A549 (cell line): ENCODE measurements at regions not wholly inside any gene's neighbourhood (a gene's known extent, or its start where the extent isn't known, plus 50 kb on each side); places are given as distances from the start of the nearest gene placed in this dataset.

Experiments used
- ATAC-seq, 2 experiments: fragments of 200-7000 bp in 1 of 2; fragments of >200 bp in 1 of 2; cut with Nextera tagmentation in 1 of 2; cut with Tn5 transposase in 1 of 2; 3 replicates each; pipeline versions ENCODE4 v1.8.0 to v1.9.1; 2018 to 2020; ENCODE audit warnings: mild to moderate bottlenecking in 1 of 2, moderate library complexity in 1 of 2
- CTCF ChIA-PET: fragments of 300-600 bp; sonication (Branson Sonifier 250); formaldehyde crosslinking; extraction: SDS; loops from one replicate; lab custom pipeline; 2021; ENCODE audit warnings: antibody characterized with exemption, inconsistent platforms; lab: Yijun Ruan, JAX
- POLR2A ChIA-PET: fragments of 350-600 bp; formaldehyde crosslinking; extraction: SDS; loops from one replicate; lab custom pipeline; 2021; ENCODE audit warnings: antibody characterized with exemption, inconsistent platforms; lab: Yijun Ruan, JAX
- DNase-seq, 2 experiments: peaks; one replicate each; pipeline versions ENCODE4 v3.0.0 to v3.0.0-alpha.2; 2011 to 2016; ENCODE audit warnings: low read depth in 1 of 2, low spot score in 1 of 2
- FAIRE-seq: peaks from 2 replicates; lab custom pipeline; 2011; peaks lifted over from hg19 to GRCh38; lab: Jason Lieb, UNC
- H3K27ac ChIP-seq, 2 experiments: fragments of >200 bp; sonication (Bioruptor Twin); formaldehyde crosslinking; 3 replicates each; pipeline ENCODE4 v1.5.1; 2016 to 2017
- H3K4me1 ChIP-seq: fragments of >200 bp; sonication (Bioruptor Twin); formaldehyde crosslinking; 3 replicates; pipeline ENCODE4 v1.6.1; 2016
- H3K4me2 ChIP-seq: fragments of >200 bp; sonication (Bioruptor Twin); formaldehyde crosslinking; 3 replicates; pipeline ENCODE4 v1.6.1; 2016
- H3K4me3 ChIP-seq: fragments of >200 bp; sonication (Bioruptor Twin); formaldehyde crosslinking; 3 replicates; pipeline ENCODE4 v1.5.1; 2016
- H3K9me3 ChIP-seq: fragments of >200 bp; sonication (Bioruptor Twin); formaldehyde crosslinking; 3 replicates; pipeline ENCODE4 v1.6.1; 2016
- CEBPB ChIP-seq, 2 experiments: fragments of >200 bp in 1 of 2; sonication (Bioruptor Twin) in 1 of 2; formaldehyde crosslinking in 1 of 2; IDR thresholded peaks; 2 replicates each; pipeline ENCODE4 v1.6.1; 2012 to 2016
- EHF ChIP-seq: fragments of 250-450 bp; sonication (Bioruptor Pico); IDR thresholded peaks from 2 replicates; pipeline ENCODE4 v1.5.0; 2020; ENCODE audit warnings: mild to moderate bottlenecking
- EP300 ChIP-seq, 2 experiments: fragments of >200 bp; sonication (Bioruptor Twin); formaldehyde crosslinking; IDR thresholded peaks; 2 replicates in 1 of 2; 3 replicates in 1 of 2; pipeline ENCODE4 v1.6.1; 2016 to 2017
- FOSL2 ChIP-seq, 2 experiments: fragments of 450-650 bp in 1 of 2; fragments of >200 bp in 1 of 2; sonication (Bioruptor Twin) in 1 of 2; formaldehyde crosslinking; IDR thresholded peaks; 2 replicates each; pipeline versions ENCODE4 v1.5.0 to v1.6.1; 2016 to 2020; ENCODE audit warnings: mild to moderate bottlenecking in 1 of 2, moderate library complexity in 1 of 2
- FOXS1 ChIP-seq: fragments of 250-450 bp; sonication (Bioruptor Pico); IDR thresholded peaks from 2 replicates; pipeline ENCODE4 v1.5.0; 2020; ENCODE audit warnings: mild to moderate bottlenecking, moderate library complexity
- GATA3 ChIP-seq: IDR thresholded peaks from 2 replicates; pipeline ENCODE4 v1.6.1; 2012; ENCODE audit warnings: borderline replicate concordance
- HOXB13 ChIP-seq: fragments of 250-450 bp; sonication (Bioruptor Pico); IDR thresholded peaks from 2 replicates; pipeline ENCODE4 v1.5.0; 2020; ENCODE audit warnings: low read depth, mild to moderate bottlenecking, moderate library complexity
- JUNB ChIP-seq: fragments of >200 bp; sonication (Bioruptor Twin); formaldehyde crosslinking; IDR thresholded peaks from 2 replicates; pipeline ENCODE4 v1.6.1; 2016
- KDM1A ChIP-seq: fragments of 200-600 bp; sonication (generic); IDR thresholded peaks from 2 replicates; pipeline ENCODE4 v1.6.1; 2016; ENCODE audit warnings: low read depth, mild to moderate bottlenecking
- MAFK ChIP-seq: fragments of 450-650 bp; IDR thresholded peaks from 2 replicates; pipeline ENCODE4 v1.6.1; 2014; ENCODE audit not compliant: partially characterized antibody
- MAZ ChIP-seq: fragments of 150-350 bp; IDR thresholded peaks from 2 replicates; pipeline ENCODE4 v1.6.1; 2014; ENCODE audit warnings: antibody characterized with exemption, low read depth, low read length, borderline replicate concordance
- MYC ChIP-seq: IDR thresholded peaks from 2 replicates; pipeline ENCODE4 v1.6.1; 2012; ENCODE audit warnings: mild to moderate bottlenecking, inconsistent platforms, low read length, improper control_type of control experiment, borderline replicate concordance
- NPAS2 ChIP-seq: fragments of 250-450 bp; sonication (Bioruptor Pico); IDR thresholded peaks from 2 replicates; pipeline ENCODE4 v1.8.0; 2022; ENCODE audit warnings: mild to moderate bottlenecking, moderate library complexity, borderline replicate concordance
- POLR2AphosphoS2 ChIP-seq: conservative IDR thresholded peaks from 2 replicates; pipeline ENCODE4 v1.6.1; 2012; ENCODE audit warnings: low read length, improper control_type of control experiment, inconsistent platforms
- RAD21 ChIP-seq, 2 experiments: fragments of >200 bp in 1 of 2; sonication (Bioruptor Twin) in 1 of 2; formaldehyde crosslinking in 1 of 2; IDR thresholded peaks in 1 of 2; conservative IDR thresholded peaks in 1 of 2; 2 replicates in 1 of 2; 3 replicates in 1 of 2; pipeline ENCODE4 v1.6.1; 2012 to 2018; ENCODE audit warnings: inconsistent platforms in 1 of 2
- RARB ChIP-seq: fragments of 250-450 bp; sonication (Bioruptor Pico); IDR thresholded peaks from 2 replicates; pipeline ENCODE4 v1.8.0; 2021; ENCODE audit warnings: mild to moderate bottlenecking, moderate library complexity
- RCOR1 ChIP-seq: fragments of 150-350 bp; IDR thresholded peaks from 2 replicates; pipeline ENCODE4 v1.6.1; 2014; ENCODE audit warnings: antibody characterized with exemption, low read length, low read depth
- SREBF2 ChIP-seq: fragments of 450-650 bp; IDR thresholded peaks from 2 replicates; pipeline ENCODE4 v1.6.1; 2014; ENCODE audit warnings: mild to moderate bottlenecking, moderate library complexity
- ZC3H11A ChIP-seq: fragments of 450-650 bp; IDR thresholded peaks from 2 replicates; pipeline ENCODE4 v1.6.1; 2014; ENCODE audit warnings: antibody characterized with exemption, mild to moderate bottlenecking
- WGBS: methylation state at CpG from one replicate; pipeline ENCODE4 v1.1.6; 2017; ENCODE audit errors: missing lambda C conversion rate; 5-methylcytosine and 5-hydroxymethylcytosine counted together
- TF ChIP-seq, protein P1 (sequence below): fragments of 250-450 bp; sonication (Bioruptor Pico); IDR thresholded peaks from 2 replicates; pipeline ENCODE4 v1.5.0; 2021; ENCODE audit warnings: mild to moderate bottlenecking, moderate library complexity, borderline replicate concordance
- TF ChIP-seq, protein P2 (sequence below): fragments of >200 bp; sonication (Bioruptor Twin); formaldehyde crosslinking; IDR thresholded peaks from 2 replicates; pipeline ENCODE4 v1.6.1; 2016

DNA sequence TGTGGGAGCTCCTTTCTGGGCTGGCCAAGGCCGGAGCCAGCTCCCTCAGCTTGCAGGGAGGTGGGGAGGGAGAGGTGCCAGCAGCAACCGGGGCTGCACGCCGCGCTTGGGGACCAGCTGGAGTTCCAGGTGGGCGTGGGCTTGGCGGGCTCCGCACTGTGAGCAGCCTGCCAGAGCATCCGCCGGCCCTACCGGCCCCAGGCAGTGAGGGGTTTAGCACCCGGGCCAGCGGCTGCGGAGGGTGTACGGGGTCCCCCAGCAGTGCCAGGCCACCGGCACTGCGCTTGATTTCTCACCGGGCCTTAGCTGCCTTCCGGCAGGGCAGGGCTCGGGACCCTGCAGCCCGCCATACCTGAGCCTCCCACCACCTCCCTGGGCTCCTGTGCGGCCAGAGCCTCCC lies 651.0 kb upstream of the ARPP21 start:
- no peak overlapping the region for H3K4me2 ChIP-seq
- WGBS, result 70% methylated on average over 6 of the region's 22 CpGs
- TF ChIP-seq RAD21 (conservative IDR thresholded peaks at IDR 0.05 in 1 of 2, IDR thresholded peaks at IDR 0.05 in 1 of 2) (no peak), EP300 (IDR thresholded peaks at IDR 0.05) (no peak), FOSL2 (IDR thresholded peaks at IDR 0.05) (no peak), FOSL2 (CRISPR knock-in tag; IDR thresholded peaks at IDR 0.05) (no peak), EHF (CRISPR knock-in tag) (no peak), CEBPB (IDR thresholded peaks at IDR 0.05) (no peak), NPAS2 (CRISPR knock-in tag) (no peak), RCOR1 (no peak), GATA3 (no peak), HOXB13 (no peak), KDM1A (no peak), RARB (CRISPR knock-in tag) (no peak), FOXS1 (no peak), JUNB (no peak), MAFK (no peak), MYC (no peak)
- TF ChIP-seq, protein P1, sequence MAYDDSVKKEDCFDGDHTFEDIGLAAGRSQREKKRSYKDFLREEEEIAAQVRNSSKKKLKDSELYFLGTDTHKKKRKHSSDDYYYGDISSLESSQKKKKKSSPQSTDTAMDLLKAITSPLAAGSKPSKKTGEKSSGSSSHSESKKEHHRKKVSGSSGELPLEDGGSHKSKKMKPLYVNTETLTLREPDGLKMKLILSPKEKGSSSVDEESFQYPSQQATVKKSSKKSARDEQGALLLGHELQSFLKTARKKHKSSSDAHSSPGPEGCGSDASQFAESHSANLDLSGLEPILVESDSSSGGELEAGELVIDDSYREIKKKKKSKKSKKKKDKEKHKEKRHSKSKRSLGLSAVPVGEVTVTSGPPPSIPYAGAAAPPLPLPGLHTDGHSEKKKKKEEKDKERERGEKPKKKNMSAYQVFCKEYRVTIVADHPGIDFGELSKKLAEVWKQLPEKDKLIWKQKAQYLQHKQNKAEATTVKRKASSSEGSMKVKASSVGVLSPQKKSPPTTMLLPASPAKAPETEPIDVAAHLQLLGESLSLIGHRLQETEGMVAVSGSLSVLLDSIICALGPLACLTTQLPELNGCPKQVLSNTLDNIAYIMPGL (CRISPR knock-in tag), result no peak
- H3K27ac ChIP-seq, result no peak overlapping the region
- ChIA-PET POLR2A (no interaction called here), CTCF (no interaction called here)
- DNase-seq, result no peak
- no peaks in the 10 kb centered on the region for H3K9me3 ChIP-seq
- no peak for FAIRE-seq
- no peak for ATAC-seq
- no peak overlapping the region for H3K4me3 ChIP-seq
- H3K4me1 ChIP-seq, result no peaks in the 10 kb centered on the region

DNA sequence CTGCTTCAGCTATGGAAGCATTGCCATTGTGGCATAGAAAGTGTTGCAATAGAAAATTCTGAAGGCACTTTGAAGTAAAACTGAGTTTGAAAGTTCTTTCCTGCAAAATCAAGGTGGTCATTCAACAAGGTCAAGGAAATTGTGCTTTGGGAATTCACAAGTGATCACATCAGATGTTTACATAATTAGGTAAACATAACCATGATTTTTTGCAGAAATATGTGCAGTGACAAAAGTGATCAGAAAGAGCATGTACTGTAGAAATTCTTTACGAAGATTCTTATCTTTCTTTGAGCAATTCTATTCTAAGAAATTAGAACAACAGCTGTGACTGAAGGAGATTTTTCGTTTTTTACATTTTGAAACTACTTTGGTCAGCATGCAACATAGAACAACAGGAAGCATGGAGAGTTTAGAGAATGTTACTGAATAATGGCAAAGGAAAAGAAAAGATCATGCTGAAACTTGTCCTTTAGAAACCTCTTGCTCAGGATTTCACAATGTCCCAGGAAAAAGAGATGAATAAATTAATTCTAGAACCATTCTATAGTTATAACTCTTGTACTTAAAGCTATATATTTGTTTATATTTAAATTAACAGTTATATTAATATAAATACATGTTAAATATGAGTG lies 643.4 kb upstream of the ARPP21 start:
- ChIA-PET POLR2A (no interaction called here), CTCF (no interaction called here)
- Histone ChIP-seq H3K27ac (no peak overlapping the region), H3K4me2 (peak overlapping the region; percentile 43; the same call in 1 of the 3 replicates), H3K4me1 (0 out of 3 replicates have a peak, but pooled peaks cover 8% of the 10 kb centered on the region), H3K4me3 (no peak overlapping the region), H3K9me3 (no peaks in the 10 kb centered on the region)
- FAIRE-seq, result no peak
- no peak for DNase-seq
- TF ChIP-seq CEBPB (IDR thresholded peaks at IDR 0.05) (peak in 1 of 2 experiments; percentile 8; a peak in 1 of 4 replicates), ZC3H11A (no peak)
- WGBS, result 3% methylated on average over 2 of the region's 2 CpGs
- no peak for ATAC-seq

DNA sequence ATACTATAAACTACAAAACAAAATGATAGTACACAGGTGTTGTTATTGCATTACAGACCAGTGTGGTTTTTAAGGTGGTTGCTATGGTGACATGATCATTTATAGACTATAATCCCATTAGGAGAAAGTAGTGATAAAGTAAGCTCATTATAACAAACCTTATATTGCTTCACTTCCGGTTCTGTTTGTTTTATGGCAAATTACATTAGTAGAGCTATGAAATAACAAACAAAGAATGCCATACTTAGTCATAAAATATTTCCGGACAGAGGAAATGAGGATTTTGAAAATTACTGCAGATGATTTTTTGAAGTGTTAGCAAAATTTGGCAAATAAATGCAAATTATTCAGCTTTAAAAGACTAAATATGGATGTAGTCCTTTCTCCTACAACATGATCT lies 640.4 kb upstream of the ARPP21 start:
- no peak for FAIRE-seq
- WGBS, result 38% methylated on average over 2 of the region's 2 CpGs

DNA sequence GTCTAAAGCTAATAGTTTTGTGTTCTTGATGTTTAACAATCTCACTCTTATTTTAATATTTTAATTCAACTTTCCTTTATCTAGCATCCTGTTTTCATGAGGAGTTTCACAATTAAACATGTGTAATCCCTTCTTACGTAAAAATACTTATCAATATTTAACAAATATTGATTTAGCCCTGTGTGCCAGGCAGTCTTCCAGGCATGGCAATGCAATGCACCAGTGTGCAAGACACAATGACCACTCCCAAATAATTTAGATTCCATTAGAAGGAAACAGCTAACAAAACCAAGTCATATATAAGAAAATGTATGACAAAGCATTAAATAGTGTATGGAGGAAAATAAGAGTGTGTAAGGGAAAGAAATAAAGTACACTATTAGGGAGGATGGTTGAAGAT lies 627.1 kb upstream of the ARPP21 start:
- peak in 1 of 2 experiments; percentile 26 for DNase-seq
- H3K27ac ChIP-seq, result no peak overlapping the region
- no peak for FAIRE-seq
- 4% methylated on average over 1 of the region's 1 CpG for WGBS
- no peak overlapping the region for H3K4me2 ChIP-seq
- no peaks in the 10 kb centered on the region for H3K9me3 ChIP-seq
- ChIA-PET CTCF (no interaction called here), POLR2A (no interaction called here)
- no peak overlapping the region for H3K4me3 ChIP-seq
- no peak for ATAC-seq
- H3K4me1 ChIP-seq, result no peaks in the 10 kb centered on the region
- TF ChIP-seq, protein P2, sequence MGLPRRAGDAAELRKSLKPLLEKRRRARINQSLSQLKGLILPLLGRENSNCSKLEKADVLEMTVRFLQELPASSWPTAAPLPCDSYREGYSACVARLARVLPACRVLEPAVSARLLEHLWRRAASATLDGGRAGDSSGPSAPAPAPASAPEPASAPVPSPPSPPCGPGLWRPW, result no peak
- peak; percentile 4 for TF ChIP-seq MAFK

More for the DNA sequence above, 640.4 kb upstream of the ARPP21 start:
- H3K4me3 ChIP-seq, result no peak overlapping the region
- H3K4me1 ChIP-seq, result 0 out of 3 replicates have a peak, but pooled peaks cover 8% of the 10 kb centered on the region
- TF ChIP-seq MAZ, result no peak
- TF ChIP-seq POLR2AphosphoS2, result no peak
- no peak for TF ChIP-seq SREBF2
- TF ChIP-seq, protein P2, result no peak
- POLR2A ChIA-PET, result no interaction called here
- H3K9me3 ChIP-seq, result no peaks in the 10 kb centered on the region
- no peak overlapping the region for H3K27ac ChIP-seq
- DNase-seq, result no peak
- H3K4me2 ChIP-seq, result no peak overlapping the region
- CTCF ChIA-PET, result no interaction called here
- ATAC-seq, result no peak
